NOMO-1 treated with dmso at 0.1 percent for 144 hours (cell line): ENCODE measurements at regions not wholly inside any gene's neighbourhood (a gene's known extent, or its start where the extent isn't known, plus 50 kb on each side); places are given as distances from the start of the nearest gene placed in this dataset.

Source experiments
- DNase-seq: peaks from one replicate; lab custom pipeline; 2025; ENCODE audit not compliant: unreplicated experiment; lab: John Stamatoyannopoulos, UW

DNA sequence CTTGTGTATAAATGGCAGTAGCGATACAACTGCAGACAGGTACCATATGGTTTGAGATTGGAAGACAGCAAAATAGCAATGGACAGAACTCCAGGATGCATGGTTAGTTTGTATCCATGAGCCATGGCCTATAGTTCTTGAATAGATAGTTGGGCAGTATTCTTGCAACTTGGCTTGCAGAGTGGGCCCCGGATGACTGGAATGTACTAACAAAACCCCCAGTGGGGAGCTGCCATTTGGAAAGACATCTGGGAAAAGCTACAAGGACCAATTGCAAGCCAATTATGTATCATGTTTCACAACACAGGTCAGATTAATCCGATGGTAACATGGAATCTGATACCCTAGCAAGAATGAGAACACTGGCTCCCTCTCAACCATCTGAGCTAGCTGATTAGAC, 279.6 kb downstream of the RERGL start:
- no peak for DNase-seq

DNA sequence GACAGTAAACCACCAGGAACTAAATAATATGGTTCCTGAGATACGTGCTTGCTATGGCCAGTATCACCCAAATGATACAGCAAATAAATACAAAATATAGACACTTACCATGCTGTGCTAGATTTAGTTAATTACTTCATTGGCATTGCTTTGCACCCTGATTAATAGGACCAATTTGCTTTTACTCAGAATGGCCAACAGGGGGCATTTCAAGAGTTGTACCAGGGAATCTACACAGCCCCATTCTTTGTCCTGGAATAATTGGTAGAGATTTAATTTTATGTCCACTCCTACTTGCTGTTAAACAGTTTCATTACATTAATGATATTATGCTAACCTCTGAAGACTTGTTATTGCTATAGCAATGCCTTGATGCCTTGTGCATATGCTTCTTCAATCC, 280.8 kb downstream of the RERGL start:
- DNase-seq, result no peak

GRCh38 chr12:17802657-17803641, 287.0 kb downstream of the RERGL start:
- DNase-seq, result no peak

DNA sequence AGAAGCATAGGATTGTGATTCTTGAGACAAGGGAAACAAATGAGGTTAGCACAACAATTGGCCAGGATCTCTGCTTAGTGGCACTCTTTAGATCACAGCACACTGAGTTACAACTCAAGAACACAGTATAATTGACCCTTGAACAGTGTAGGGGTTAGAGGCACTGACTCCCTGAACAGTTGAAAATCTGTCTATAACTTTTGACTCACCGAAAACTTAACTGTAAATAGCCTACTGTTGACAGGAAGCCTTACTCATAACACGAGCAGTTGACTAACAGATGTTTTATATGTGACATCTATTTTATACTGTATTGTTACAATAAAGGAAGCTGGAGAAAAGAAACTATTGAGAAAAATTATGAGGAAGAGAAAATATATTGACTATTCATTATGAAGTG, 296.1 kb downstream of the RERGL start:
- no peak for DNase-seq

DNA sequence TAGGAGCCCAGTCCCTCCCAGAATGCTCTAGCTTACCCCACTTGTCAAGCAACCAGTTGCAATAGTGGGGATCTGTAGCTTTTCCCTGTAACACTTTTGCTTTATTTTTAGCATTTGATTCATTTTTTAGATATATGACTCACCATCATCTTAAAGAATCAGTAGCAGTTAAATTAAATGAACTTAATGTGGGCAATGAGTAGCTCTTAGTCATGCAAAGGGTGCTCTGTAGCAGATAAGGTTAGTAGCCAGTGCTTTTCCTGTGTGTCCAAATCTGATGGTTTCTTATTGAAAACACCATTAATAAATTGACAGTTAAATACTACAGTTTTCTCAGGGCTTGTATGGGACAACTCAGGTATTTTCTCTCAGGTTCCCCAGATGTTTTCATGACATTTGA, 311.8 kb downstream of the RERGL start:
- no peak for DNase-seq

DNA sequence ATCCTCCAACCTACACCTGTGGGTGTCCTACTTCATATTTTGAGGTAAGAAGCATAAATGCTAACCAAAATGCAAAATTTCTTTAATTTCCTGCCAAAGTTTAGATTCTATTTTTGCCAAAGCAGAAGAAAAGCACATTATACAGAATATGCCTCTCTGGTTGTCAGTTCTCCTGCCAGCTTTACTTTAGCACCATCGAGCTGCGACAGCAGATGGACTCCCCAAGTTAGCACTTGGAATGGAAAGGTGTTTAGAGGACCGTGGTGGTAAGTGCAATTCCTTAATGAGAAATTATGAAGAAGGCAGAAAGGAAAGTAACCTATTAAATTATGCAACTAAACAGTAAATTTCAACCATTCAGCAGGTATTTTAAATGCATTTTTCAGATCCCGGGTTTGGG, 326.6 kb downstream of the RERGL start:
- no peak for DNase-seq

- DNase-seq, result no peak
Observed at GRCh38 chr12:17759982-17760381, 330.0 kb downstream of the RERGL start.
